Testis (tissue), 2 donors: ENCODE measurements at regions not wholly inside any gene's neighbourhood (a gene's known extent, or its start where the extent isn't known, plus 50 kb on each side); places are given as distances from the start of the nearest gene placed in this dataset.

Experiments
- DNase-seq: peaks from one replicate; pipeline ENCODE4 v3.0.0-alpha.2; 2019
- H3K27ac ChIP-seq, 2 donors: fragments of 200-600 bp; sonication (generic); one replicate each; pipeline ENCODE4 v1.5.1; 2019
- H3K27me3 ChIP-seq: fragments of 200-600 bp; sonication (generic); one replicate; pipeline ENCODE4 v1.5.1; 2019
- H3K36me3 ChIP-seq: fragments of 200-600 bp; sonication (generic); one replicate; pipeline ENCODE4 v1.5.1; 2017; ENCODE audit warnings: low read depth; ENCODE audit errors: missing control alignments
- H3K4me1 ChIP-seq: fragments of 200-600 bp; sonication (generic); one replicate; pipeline ENCODE4 v1.5.1; 2019
- H3K4me3 ChIP-seq, 2 donors: fragments of 200-600 bp; sonication (generic); one replicate each; pipeline ENCODE4 v1.5.1; 2017 to 2019
- H3K9me3 ChIP-seq: fragments of 200-600 bp; sonication (generic); one replicate; pipeline ENCODE4 v1.5.1; 2017
- POLR2A ChIP-seq: fragments of 450-650 bp; IDR thresholded peaks from one replicate; pipeline ENCODE4 v1.6.1; 2017; ENCODE audit warnings: antibody characterized with exemption, mild to moderate bottlenecking, moderate library complexity
- WGBS, 2 donors: methylation state at CpG; one replicate each; pipeline ENCODE4 v1.1.5; 2018; 5-methylcytosine and 5-hydroxymethylcytosine counted together
- intact Hi-C: fragments of 100-400 bp; cut with DNase I; formaldehyde crosslinking; loops from one replicate; pipeline ENCODE4 v1.15.1; 2023; ENCODE audit warnings: low total_unique reads
- TF ChIP-seq, protein P1 (sequence below), 3 experiments: fragments of 450-650 bp in 2 of 3; fragments of 200-600 bp in 1 of 3; sonication (generic) in 1 of 3; IDR thresholded peaks; one replicate each; pipeline ENCODE4 v1.5.1; 2016 to 2019; ENCODE audit warnings: antibody characterized with exemption in 3 of 3, mild to moderate bottlenecking in 2 of 3, moderate library complexity in 1 of 3

DNA sequence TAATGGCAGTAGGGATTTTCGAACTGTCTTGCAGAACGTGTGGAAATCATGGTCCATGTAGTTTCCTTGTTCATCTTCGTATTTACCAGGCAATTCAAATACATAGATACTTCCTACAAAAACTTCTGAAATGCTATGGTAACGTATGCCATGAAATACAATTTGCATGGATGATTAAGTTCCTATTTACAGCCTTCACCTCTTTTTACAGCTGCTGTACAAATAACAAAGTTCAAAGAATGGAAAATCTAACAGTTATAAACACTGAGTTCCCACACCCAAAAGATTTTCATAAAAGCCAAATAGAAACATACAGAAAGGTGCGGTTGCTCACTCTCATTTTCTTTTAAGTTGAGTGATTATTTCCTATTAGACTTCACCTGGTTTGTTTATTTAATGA, 115.8 kb upstream of the TNFSF11 start:
- no peak overlapping the region for H3K27ac ChIP-seq
- DNase-seq, result no peak
- no peak overlapping the region for H3K4me3 ChIP-seq
- H3K36me3 ChIP-seq, result no peaks in the 10 kb centered on the region
- no peaks in the 10 kb centered on the region for H3K4me1 ChIP-seq
- WGBS, 2 donors, result 70 to 91% methylated on average over 5 of the region's 5 CpGs
- no peak for TF ChIP-seq POLR2A
- TF ChIP-seq, protein P1, sequence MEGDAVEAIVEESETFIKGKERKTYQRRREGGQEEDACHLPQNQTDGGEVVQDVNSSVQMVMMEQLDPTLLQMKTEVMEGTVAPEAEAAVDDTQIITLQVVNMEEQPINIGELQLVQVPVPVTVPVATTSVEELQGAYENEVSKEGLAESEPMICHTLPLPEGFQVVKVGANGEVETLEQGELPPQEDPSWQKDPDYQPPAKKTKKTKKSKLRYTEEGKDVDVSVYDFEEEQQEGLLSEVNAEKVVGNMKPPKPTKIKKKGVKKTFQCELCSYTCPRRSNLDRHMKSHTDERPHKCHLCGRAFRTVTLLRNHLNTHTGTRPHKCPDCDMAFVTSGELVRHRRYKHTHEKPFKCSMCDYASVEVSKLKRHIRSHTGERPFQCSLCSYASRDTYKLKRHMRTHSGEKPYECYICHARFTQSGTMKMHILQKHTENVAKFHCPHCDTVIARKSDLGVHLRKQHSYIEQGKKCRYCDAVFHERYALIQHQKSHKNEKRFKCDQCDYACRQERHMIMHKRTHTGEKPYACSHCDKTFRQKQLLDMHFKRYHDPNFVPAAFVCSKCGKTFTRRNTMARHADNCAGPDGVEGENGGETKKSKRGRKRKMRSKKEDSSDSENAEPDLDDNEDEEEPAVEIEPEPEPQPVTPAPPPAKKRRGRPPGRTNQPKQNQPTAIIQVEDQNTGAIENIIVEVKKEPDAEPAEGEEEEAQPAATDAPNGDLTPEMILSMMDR (IDR thresholded peaks at IDR 0.05), result no peak
- no peaks in the 10 kb centered on the region for H3K27me3 ChIP-seq
- H3K9me3 ChIP-seq, result no peaks in the 10 kb centered on the region
- intact Hi-C loops, result no loop called here

DNA sequence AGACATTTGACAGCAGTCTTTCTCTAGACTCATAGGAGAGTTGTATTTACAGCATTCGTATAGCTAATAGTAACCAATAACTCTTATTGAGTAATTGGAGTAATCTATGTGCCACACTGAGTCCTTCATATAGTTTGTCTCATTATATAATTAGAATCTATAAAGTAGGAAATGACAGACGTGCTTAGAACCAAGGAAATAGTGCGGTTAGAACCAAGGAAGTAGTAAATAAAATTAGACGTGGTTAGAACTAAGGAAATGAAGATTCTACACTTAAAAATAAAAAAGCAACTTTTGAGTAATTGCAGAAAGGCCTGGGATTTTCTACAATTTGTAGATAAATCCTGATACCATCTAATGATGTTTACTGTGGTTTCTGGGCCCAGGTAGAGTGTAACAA, 107.8 kb upstream of the TNFSF11 start:
- WGBS, 2 donors, result 53 to 82% methylated on average over 4 of the region's 4 CpGs
- no peak for DNase-seq
- Histone ChIP-seq H3K27ac (no peak overlapping the region), H3K4me3 (no peak overlapping the region), H3K36me3 (no peaks in the 10 kb centered on the region), H3K9me3 (no peaks in the 10 kb centered on the region), H3K4me1 (no peaks in the 10 kb centered on the region), H3K27me3 (no peaks in the 10 kb centered on the region)
- intact Hi-C loops, result no loop called here
- TF ChIP-seq POLR2A, result no peak
- TF ChIP-seq, protein P1 (IDR thresholded peaks at IDR 0.05), result no peak

DNA sequence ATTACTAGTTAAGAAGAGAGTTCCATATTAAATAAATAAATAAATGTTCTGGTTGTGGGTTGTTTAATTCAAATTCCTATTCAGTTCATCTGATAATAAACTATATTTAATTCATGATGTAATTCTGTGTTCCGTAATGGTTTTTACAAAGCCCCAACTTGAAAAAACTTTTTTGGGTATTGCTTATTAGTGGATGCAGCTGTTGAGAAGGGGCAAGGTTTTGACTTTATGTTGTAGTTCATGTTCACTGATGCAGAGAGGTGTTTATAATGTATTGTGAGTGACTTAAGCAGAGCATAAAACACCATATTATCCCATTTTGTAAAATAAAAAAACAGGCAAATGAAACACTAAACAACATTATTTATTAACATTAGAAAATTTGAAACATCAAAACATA, 107.3 kb upstream of the TNFSF11 start:
- no peaks in the 10 kb centered on the region for H3K27me3 ChIP-seq
- DNase-seq, result no peak
- intact Hi-C loops, result no loop called here
- no peaks in the 10 kb centered on the region for H3K9me3 ChIP-seq
- H3K36me3 ChIP-seq, result no peaks in the 10 kb centered on the region
- no peak overlapping the region for H3K27ac ChIP-seq
- no peaks in the 10 kb centered on the region for H3K4me1 ChIP-seq
- H3K4me3 ChIP-seq, result no peak overlapping the region
- WGBS, 2 donors, result 80 to 87% methylated on average over 1 of the region's 1 CpG
- TF ChIP-seq, protein P1 (IDR thresholded peaks at IDR 0.05), result no peak
- TF ChIP-seq POLR2A, result no peak

DNA sequence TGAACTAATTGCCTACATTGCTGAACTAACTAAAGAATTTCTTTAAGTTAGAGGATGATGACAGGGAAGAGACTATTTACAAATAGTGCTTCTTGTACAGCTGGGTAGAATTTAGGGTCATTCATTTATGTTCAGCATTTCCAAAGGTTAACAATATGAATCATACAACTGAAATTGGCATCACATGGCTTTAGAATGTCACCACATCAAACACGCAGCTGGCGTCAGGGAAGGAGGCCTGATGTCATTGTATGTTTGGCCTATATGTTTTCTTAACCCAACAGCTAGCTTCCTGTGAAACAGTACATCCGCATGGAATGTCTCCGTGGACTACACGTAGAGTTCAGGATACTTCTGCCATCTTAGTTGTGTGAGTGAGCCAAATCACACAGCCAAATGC, 99.0 kb upstream of the TNFSF11 start:
- DNase-seq, result no peak
- intact Hi-C loops, result no loop called here
- no peaks in the 10 kb centered on the region for H3K27me3 ChIP-seq
- no peak for TF ChIP-seq POLR2A
- TF ChIP-seq, protein P1 (IDR thresholded peaks at IDR 0.05), result no peak
- 66 to 94% methylated on average over 5 of the region's 5 CpGs for WGBS, 2 donors
- H3K4me3 ChIP-seq, result no peak overlapping the region
- H3K9me3 ChIP-seq, result no peaks in the 10 kb centered on the region
- H3K4me1 ChIP-seq, result no peaks in the 10 kb centered on the region
- no peaks in the 10 kb centered on the region for H3K36me3 ChIP-seq
- no peak overlapping the region for H3K27ac ChIP-seq

DNA sequence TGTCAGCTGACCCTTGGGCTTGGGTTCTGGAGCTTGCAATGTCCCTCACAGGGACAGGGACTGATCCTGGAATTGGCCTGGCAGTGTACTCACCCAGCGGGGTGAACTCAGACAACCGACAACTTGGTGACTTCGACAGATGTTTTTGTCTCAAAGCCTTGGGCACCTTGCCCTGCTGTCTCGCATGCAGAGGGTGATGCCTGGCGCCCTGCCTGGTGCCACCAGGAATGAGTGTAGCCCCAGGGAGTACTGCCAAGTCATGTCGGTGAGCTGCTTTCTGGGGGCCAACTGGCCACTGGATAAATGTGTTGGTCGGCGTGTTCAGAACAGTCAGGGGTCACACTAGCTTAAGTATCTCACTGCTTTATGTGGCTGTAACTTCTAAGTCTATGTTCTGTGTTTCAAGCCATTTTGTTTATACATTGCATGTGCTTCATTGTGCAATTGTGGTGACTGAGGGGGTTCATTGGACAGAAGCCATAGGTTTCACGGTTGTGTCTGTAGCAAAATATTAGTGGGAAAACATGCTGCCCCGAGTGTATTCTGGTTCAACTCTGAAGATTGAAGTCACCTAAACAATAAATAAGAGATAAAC, 96.3 kb upstream of the TNFSF11 start:
- Histone ChIP-seq H3K9me3 (no peaks in the 10 kb centered on the region), H3K36me3 (no peaks in the 10 kb centered on the region), H3K27ac (no peak overlapping the region), H3K27me3 (no peaks in the 10 kb centered on the region), H3K4me3 (no peak overlapping the region), H3K4me1 (no peaks in the 10 kb centered on the region)
- intact Hi-C loops, result no loop called here
- DNase-seq, result no peak
- WGBS, 2 donors, result 88 to 96% methylated on average over 7 to 10 of the region's 10 CpGs
- no peak for TF ChIP-seq POLR2A
- TF ChIP-seq, protein P1 (IDR thresholded peaks at IDR 0.05), result no peak
